Breast epithelium (tissue), 3 donors: ENCODE measurements at regions not wholly inside any gene's neighbourhood (a gene's known extent, or its start where the extent isn't known, plus 50 kb on each side); places are given as distances from the start of the nearest gene placed in this dataset.

Experiments
- POLR2A ChIP-seq: fragments of 450-650 bp; IDR thresholded peaks from one replicate; pipeline ENCODE4 v1.6.1; 2016; ENCODE audit warnings: antibody characterized with exemption, mild to moderate bottlenecking, moderate library complexity
- TF ChIP-seq, protein P1 (sequence below), 3 donors: fragments of 450-650 bp; IDR thresholded peaks; one replicate each; pipeline ENCODE4 v1.5.1; 2016 to 2017; ENCODE audit warnings: antibody characterized with exemption in 3 of 3, mild to moderate bottlenecking in 3 of 3, moderate library complexity in 3 of 3

DNA sequence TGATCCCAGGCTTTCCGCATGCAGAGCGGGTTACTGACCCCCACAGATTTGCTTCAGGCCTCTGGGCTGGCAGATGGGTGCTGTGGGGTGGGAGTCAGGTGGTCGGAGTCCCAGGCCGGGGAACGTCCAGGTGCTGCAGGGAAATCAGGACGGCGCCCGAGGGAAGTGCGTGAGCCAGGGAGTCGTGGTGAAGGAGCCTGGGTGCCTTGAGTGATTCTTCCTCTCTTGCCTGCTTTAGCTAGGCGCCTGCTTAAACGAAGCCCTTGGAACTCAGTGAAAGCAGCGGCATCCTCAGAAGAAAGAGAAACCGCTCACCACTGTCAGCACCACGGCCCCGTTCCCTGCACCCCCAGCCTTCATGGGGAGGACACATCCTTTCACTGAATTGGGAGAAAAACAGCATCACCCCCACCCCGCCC is 455.6 kb downstream of the BRD1 start:
- TF ChIP-seq, protein P1, sequence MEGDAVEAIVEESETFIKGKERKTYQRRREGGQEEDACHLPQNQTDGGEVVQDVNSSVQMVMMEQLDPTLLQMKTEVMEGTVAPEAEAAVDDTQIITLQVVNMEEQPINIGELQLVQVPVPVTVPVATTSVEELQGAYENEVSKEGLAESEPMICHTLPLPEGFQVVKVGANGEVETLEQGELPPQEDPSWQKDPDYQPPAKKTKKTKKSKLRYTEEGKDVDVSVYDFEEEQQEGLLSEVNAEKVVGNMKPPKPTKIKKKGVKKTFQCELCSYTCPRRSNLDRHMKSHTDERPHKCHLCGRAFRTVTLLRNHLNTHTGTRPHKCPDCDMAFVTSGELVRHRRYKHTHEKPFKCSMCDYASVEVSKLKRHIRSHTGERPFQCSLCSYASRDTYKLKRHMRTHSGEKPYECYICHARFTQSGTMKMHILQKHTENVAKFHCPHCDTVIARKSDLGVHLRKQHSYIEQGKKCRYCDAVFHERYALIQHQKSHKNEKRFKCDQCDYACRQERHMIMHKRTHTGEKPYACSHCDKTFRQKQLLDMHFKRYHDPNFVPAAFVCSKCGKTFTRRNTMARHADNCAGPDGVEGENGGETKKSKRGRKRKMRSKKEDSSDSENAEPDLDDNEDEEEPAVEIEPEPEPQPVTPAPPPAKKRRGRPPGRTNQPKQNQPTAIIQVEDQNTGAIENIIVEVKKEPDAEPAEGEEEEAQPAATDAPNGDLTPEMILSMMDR (IDR thresholded peaks at IDR 0.05), result no peak
- TF ChIP-seq POLR2A, result no peak
